ENCODE measurements at regions not wholly inside any gene's neighbourhood (a gene's known extent, or its start where the extent isn't known, plus 50 kb on each side); places are given as distances from the start of the nearest gene placed in this dataset.

GRCh38 chr12:127175361-127175760, 1091.6 kb upstream of the TMEM132C start:
- TF ChIP-seq CTCF (conservative IDR thresholded peaks at IDR 0.05; ENCODE audit: low read depth in 2 of 2): no peak
- no peak for TF ChIP-seq JUNB (IDR thresholded peaks at IDR 0.05; ENCODE audit: unreplicated experiment)
- no peak for TF ChIP-seq REST (IDR thresholded peaks at IDR 0.05; ENCODE audit: unreplicated experiment)
- no peak for TF ChIP-seq EZH2 (IDR thresholded peaks at IDR 0.05; ENCODE audit: low read depth, unreplicated experiment)
- no peak for TF ChIP-seq ETS1 (IDR thresholded peaks at IDR 0.05)
- no peak for TF ChIP-seq POLR2AphosphoS5 (IDR thresholded peaks at IDR 0.05; ENCODE audit: low read depth)
- TF ChIP-seq STAT1 (IDR thresholded peaks at IDR 0.05; ENCODE audit: unreplicated experiment): no peak
- TF ChIP-seq EZH2phosphoT487 (IDR thresholded peaks at IDR 0.05; ENCODE audit: unreplicated experiment): no peak
- no peak for TF ChIP-seq CREB1 (CRISPR knock-in tag; IDR thresholded peaks at IDR 0.05; ENCODE audit: low read depth)
- no peak for TF ChIP-seq NANOG (IDR thresholded peaks at IDR 0.05; ENCODE audit: borderline replicate concordance)
